GM12875 (cell line): ENCODE measurements at regions not wholly inside any gene's neighbourhood (a gene's known extent, or its start where the extent isn't known, plus 50 kb on each side); places are given as distances from the start of the nearest gene placed in this dataset.
"Not testable (repeated sequence)": the region's sequence is repeated elsewhere in the genome, so short reads cannot be mapped to it uniquely, and the experiment has no call there.

Experiments used
- H3K4me3 ChIP-seq: one replicate; pipeline ENCODE4 v1.5.1; 2011; ENCODE audit warnings: low read depth, low read length, control low read depth
- TF ChIP-seq, protein P1 (sequence below): IDR thresholded peaks from 2 replicates; pipeline ENCODE4 v1.5.1; 2011; ENCODE audit warnings: low read depth, mild to moderate bottlenecking, control low read depth, inconsistent platforms, low read length, moderate library complexity, borderline replicate concordance; ENCODE audit not compliant: insufficient read depth

GRCh38 chr2:183950673-183951072 is 647.7 kb upstream of the ZNF804A start:
- TF ChIP-seq, protein P1, sequence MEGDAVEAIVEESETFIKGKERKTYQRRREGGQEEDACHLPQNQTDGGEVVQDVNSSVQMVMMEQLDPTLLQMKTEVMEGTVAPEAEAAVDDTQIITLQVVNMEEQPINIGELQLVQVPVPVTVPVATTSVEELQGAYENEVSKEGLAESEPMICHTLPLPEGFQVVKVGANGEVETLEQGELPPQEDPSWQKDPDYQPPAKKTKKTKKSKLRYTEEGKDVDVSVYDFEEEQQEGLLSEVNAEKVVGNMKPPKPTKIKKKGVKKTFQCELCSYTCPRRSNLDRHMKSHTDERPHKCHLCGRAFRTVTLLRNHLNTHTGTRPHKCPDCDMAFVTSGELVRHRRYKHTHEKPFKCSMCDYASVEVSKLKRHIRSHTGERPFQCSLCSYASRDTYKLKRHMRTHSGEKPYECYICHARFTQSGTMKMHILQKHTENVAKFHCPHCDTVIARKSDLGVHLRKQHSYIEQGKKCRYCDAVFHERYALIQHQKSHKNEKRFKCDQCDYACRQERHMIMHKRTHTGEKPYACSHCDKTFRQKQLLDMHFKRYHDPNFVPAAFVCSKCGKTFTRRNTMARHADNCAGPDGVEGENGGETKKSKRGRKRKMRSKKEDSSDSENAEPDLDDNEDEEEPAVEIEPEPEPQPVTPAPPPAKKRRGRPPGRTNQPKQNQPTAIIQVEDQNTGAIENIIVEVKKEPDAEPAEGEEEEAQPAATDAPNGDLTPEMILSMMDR: no peak

GRCh38 chr2:183951630-183952029 is 646.7 kb upstream of the ZNF804A start:
- TF ChIP-seq, protein P1: no peak
- H3K4me3 ChIP-seq: no peak overlapping the region

More at GRCh38 chr2:183950673-183951072, 647.7 kb upstream of the ZNF804A start:
- H3K4me3 ChIP-seq: no peak overlapping the region

DNA sequence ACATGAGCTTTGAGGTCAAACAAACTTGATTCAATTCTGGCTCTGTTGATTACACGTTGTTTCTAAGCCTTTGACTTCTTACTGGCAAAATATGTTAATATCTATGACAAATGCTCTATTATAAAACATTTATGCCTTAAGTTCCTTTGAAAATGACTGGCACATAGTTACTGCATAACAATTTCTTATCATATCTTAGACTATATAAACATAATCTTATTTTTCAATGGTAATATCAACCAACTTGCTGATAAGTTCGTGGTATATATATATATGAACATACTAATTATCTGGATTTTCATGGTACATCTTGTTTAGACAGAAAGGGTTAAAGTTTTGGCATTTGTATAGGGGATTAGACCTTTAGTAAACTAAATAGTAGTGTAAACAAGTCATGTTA is 645.6 kb upstream of the ZNF804A start:
- no peak overlapping the region for H3K4me3 ChIP-seq
- TF ChIP-seq, protein P1: no peak

DNA sequence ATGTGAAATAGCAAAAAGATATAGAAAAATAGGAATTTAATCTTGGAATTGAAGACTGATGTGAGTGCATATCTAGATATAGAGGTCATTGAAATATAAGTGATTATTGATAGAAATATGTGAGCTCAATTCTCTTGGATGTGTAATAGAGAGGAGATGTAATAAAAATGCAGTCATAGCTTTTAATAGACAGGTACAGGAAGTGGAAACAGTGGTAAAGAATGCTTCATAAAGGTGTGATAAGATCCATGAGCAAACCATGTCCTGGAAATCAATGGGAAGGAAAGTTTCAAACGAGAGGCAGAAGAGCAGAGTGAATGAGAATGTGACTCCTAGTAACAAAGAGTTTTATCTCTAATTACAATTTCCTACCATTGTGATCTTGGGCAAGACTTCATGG is 634.7 kb upstream of the ZNF804A start:
- H3K4me3 ChIP-seq: no peak overlapping the region
- TF ChIP-seq, protein P1: no peak

DNA sequence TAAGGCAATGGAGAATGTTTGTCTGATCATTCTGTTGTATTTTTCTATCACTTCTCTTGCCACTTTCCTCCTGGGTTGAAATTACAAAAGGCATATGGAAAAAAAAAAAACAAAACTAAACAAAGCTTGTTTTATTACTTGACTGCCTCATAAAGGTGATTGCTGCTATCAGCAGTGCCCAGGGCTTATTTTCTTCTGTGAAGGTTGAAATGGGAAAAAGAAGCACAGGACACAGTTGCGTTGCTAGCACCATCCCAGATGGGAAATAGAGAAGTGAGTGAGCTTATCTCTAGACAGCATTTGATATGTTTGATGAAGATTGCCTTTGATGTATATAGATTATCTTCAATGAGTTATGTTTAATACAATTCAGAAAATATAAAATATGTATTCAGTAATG is 633.8 kb upstream of the ZNF804A start:
- TF ChIP-seq, protein P1: no peak
- no peak overlapping the region for H3K4me3 ChIP-seq

DNA sequence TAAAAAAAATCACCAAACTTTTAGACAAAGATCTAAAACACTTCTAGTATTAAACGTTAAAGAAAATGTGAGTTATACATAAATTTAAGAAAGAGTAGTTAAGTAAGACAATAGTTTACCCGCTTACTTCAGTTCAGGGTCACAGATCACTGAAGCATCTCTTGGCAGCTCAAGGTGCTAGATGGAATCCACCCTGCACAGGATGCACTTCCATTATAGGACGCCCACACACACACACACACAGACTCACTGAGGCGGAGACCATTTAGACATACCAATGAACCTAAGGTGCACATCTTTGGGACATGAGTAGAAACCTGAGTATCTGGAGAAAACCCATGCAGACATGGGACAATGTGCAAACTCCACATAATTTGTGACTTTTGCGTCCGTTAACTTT is 630.6 kb upstream of the ZNF804A start:
- no peak overlapping the region for H3K4me3 ChIP-seq
- TF ChIP-seq, protein P1: no peak

- not testable (repeated sequence) for H3K4me3 ChIP-seq
These were observed 622.7 kb upstream of the ZNF804A start for GRCh38 chr2:183975676-183976075.

DNA sequence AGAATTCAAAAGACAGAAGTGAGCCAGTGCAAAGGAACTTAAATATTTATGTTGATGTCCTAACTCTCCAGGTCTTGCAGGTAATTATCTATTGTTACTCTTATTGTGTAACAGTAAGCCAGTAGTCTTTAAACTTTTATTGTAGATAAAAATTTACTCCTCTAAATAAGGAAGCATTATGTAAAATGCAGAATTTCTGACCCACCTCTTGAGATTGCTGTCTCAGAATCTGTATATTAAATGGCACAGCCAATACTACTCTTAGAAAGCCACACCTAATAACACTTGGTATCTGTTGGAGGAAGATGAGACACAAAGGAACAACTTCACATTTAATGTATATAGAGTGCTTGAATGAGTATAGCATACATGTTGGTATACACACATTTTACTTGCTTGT is 613.5 kb upstream of the ZNF804A start:
- H3K4me3 ChIP-seq: no peak overlapping the region
- TF ChIP-seq, protein P1: no peak
